GM12878 (cell line): ENCODE measurements at regions not wholly inside any gene's neighbourhood (a gene's known extent, or its start where the extent isn't known, plus 50 kb on each side); places are given as distances from the start of the nearest gene placed in this dataset.

Experiments
- EED ChIP-seq: sonication (generic); IDR thresholded peaks from 2 replicates; pipeline ENCODE4 v1.6.1; 2016; ENCODE audit warnings: antibody characterized with exemption, low read depth
- NBN ChIP-seq: fragments of 450-650 bp; IDR thresholded peaks from 2 replicates; pipeline ENCODE4 v1.6.1; 2016
- POLR2AphosphoS5 ChIP-seq: IDR thresholded peaks from 2 replicates; pipeline ENCODE4 v1.6.1; 2011; ENCODE audit warnings: mild to moderate bottlenecking, low read length, inconsistent platforms
- ZZZ3 ChIP-seq: IDR thresholded peaks from 2 replicates; pipeline ENCODE4 v1.6.1; 2011; ENCODE audit warnings: low read depth; ENCODE audit not compliant: control insufficient read depth, insufficient read length
- TF ChIP-seq, protein P1 (sequence below), 3 experiments: IDR thresholded peaks in 2 of 3; conservative IDR thresholded peaks in 1 of 3; 2 replicates each; pipeline ENCODE4 v1.5.1; 2011; ENCODE audit warnings: low read depth in 3 of 3, low read length in 3 of 3, mild to moderate bottlenecking in 3 of 3, control low read depth in 2 of 3, moderate library complexity in 2 of 3, inconsistent platforms in 1 of 3, mixed read lengths in 1 of 3; ENCODE audit not compliant: control insufficient read depth in 2 of 3, insufficient read depth in 1 of 3; ENCODE audit errors: extremely low read depth in 1 of 3
- TF ChIP-seq, protein P2 (sequence below): fragments of 450-650 bp; conservative IDR thresholded peaks from 2 replicates; pipeline ENCODE4 v1.6.1; 2017; ENCODE audit warnings: mild to moderate bottlenecking, moderate library complexity

DNA sequence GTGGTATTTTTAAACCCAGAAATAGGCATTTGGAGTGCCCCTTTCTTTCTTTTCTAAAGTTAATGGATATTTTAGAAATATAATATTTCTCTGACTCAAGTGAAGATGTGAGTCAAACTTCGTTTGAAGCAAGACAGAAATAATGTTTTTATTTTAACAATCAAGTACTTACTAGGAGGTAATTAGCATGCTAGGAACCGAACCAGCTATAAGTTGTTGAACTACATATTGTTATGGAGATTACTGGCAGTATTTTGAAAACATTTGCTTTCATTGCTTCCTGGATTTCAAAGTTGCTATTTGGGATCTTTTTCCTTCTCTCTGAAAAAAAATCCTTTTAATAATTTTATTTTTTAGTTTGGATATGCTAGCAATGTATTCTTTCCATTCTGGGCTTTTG lies 225.2 kb downstream of the NEDD1 start:
- TF ChIP-seq NBN, result no peak
- TF ChIP-seq, protein P1, sequence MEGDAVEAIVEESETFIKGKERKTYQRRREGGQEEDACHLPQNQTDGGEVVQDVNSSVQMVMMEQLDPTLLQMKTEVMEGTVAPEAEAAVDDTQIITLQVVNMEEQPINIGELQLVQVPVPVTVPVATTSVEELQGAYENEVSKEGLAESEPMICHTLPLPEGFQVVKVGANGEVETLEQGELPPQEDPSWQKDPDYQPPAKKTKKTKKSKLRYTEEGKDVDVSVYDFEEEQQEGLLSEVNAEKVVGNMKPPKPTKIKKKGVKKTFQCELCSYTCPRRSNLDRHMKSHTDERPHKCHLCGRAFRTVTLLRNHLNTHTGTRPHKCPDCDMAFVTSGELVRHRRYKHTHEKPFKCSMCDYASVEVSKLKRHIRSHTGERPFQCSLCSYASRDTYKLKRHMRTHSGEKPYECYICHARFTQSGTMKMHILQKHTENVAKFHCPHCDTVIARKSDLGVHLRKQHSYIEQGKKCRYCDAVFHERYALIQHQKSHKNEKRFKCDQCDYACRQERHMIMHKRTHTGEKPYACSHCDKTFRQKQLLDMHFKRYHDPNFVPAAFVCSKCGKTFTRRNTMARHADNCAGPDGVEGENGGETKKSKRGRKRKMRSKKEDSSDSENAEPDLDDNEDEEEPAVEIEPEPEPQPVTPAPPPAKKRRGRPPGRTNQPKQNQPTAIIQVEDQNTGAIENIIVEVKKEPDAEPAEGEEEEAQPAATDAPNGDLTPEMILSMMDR (IDR thresholded peaks at IDR 0.05 in 2 of 3, conservative IDR thresholded peaks at IDR 0.05 in 1 of 3; ENCODE audit: control insufficient read depth in 2 of 3, extremely low read depth in 1 of 3, insufficient read depth in 1 of 3, low read depth in 3 of 3, low read length in 3 of 3), result no peak
- TF ChIP-seq POLR2AphosphoS5, result no peak
- TF ChIP-seq EED, result no peak
- TF ChIP-seq ZZZ3, result no peak
- TF ChIP-seq, protein P2, sequence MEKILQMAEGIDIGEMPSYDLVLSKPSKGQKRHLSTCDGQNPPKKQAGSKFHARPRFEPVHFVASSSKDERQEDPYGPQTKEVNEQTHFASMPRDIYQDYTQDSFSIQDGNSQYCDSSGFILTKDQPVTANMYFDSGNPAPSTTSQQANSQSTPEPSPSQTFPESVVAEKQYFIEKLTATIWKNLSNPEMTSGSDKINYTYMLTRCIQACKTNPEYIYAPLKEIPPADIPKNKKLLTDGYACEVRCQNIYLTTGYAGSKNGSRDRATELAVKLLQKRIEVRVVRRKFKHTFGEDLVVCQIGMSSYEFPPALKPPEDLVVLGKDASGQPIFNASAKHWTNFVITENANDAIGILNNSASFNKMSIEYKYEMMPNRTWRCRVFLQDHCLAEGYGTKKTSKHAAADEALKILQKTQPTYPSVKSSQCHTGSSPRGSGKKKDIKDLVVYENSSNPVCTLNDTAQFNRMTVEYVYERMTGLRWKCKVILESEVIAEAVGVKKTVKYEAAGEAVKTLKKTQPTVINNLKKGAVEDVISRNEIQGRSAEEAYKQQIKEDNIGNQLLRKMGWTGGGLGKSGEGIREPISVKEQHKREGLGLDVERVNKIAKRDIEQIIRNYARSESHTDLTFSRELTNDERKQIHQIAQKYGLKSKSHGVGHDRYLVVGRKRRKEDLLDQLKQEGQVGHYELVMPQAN, result no peak
